ENCODE measurements at regions not wholly inside any gene's neighbourhood (a gene's known extent, or its start where the extent isn't known, plus 50 kb on each side); places are given as distances from the start of the nearest gene placed in this dataset.

DNA sequence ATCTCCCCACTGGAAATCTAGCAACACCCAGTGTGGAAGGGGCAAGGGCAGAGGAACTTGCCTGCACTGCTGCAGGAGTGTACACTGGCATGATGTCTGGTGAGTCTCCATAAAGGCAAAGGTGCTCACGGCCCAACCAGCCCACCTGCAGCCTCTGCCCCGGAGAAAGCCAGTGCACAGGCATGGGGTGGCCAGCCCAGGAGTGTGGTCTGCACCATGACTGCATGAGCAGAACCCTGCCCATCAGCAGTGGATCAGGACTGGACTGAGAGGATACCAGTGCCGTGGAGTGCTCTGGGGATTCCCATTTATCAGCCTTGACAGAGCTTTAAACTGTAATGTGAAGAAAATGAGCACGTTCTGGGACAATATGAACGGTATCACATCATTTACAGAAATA lies 342.6 kb upstream of the HS6ST1 start:
- H3K4me3 ChIP-seq (replicated peaks; ENCODE audit: insufficient read depth, low read length), result no peak overlapping the region
- H3K27me3 ChIP-seq (ENCODE audit: insufficient read depth, poor library complexity, severe bottlenecking), result no peaks in the 10 kb centered on the region
- no peak overlapping the region for H3K27ac ChIP-seq (replicated peaks)
- TF ChIP-seq, protein P1, sequence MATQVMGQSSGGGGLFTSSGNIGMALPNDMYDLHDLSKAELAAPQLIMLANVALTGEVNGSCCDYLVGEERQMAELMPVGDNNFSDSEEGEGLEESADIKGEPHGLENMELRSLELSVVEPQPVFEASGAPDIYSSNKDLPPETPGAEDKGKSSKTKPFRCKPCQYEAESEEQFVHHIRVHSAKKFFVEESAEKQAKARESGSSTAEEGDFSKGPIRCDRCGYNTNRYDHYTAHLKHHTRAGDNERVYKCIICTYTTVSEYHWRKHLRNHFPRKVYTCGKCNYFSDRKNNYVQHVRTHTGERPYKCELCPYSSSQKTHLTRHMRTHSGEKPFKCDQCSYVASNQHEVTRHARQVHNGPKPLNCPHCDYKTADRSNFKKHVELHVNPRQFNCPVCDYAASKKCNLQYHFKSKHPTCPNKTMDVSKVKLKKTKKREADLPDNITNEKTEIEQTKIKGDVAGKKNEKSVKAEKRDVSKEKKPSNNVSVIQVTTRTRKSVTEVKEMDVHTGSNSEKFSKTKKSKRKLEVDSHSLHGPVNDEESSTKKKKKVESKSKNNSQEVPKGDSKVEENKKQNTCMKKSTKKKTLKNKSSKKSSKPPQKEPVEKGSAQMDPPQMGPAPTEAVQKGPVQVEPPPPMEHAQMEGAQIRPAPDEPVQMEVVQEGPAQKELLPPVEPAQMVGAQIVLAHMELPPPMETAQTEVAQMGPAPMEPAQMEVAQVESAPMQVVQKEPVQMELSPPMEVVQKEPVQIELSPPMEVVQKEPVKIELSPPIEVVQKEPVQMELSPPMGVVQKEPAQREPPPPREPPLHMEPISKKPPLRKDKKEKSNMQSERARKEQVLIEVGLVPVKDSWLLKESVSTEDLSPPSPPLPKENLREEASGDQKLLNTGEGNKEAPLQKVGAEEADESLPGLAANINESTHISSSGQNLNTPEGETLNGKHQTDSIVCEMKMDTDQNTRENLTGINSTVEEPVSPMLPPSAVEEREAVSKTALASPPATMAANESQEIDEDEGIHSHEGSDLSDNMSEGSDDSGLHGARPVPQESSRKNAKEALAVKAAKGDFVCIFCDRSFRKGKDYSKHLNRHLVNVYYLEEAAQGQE (IDR thresholded peaks at IDR 0.05; ENCODE audit: insufficient replicate concordance, low read depth), result no peak
- TF ChIP-seq GABPA (IDR thresholded peaks at IDR 0.05; ENCODE audit: low read depth), result no peak
- no peak for TF ChIP-seq POLR2AphosphoS5 (IDR thresholded peaks at IDR 0.05; ENCODE audit: low read depth)
- TF ChIP-seq, protein P2, sequence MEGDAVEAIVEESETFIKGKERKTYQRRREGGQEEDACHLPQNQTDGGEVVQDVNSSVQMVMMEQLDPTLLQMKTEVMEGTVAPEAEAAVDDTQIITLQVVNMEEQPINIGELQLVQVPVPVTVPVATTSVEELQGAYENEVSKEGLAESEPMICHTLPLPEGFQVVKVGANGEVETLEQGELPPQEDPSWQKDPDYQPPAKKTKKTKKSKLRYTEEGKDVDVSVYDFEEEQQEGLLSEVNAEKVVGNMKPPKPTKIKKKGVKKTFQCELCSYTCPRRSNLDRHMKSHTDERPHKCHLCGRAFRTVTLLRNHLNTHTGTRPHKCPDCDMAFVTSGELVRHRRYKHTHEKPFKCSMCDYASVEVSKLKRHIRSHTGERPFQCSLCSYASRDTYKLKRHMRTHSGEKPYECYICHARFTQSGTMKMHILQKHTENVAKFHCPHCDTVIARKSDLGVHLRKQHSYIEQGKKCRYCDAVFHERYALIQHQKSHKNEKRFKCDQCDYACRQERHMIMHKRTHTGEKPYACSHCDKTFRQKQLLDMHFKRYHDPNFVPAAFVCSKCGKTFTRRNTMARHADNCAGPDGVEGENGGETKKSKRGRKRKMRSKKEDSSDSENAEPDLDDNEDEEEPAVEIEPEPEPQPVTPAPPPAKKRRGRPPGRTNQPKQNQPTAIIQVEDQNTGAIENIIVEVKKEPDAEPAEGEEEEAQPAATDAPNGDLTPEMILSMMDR (IDR thresholded peaks at IDR 0.05; ENCODE audit: insufficient read depth, low read length), result no peak
- TF ChIP-seq SPI1 (IDR thresholded peaks at IDR 0.05; ENCODE audit: borderline replicate concordance, low read depth), result no peak
- DNase-seq (ENCODE audit: low read depth in 1 of 2, low spot score in 1 of 2), result no peak

DNA sequence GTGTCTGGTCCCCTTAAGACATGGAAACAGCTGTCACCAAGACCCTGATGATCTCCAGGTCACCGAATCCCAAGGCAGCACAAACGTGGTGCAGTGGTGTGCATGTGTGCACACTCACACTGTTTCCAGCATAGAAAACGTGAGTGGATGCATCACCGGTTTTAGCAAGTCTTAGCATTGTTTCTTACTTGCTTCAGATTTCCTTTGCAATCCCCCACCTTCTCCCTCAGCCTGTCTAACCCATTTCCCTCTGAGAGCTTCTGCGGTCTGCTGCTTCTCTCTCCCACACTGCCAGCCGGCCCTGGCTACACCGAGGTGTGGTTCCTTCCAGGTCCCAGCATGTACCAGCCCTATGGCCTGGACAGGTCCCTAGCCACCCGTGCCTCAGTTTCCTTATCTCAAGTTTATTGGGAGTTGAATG lies 343.4 kb upstream of the HS6ST1 start:
- no peak overlapping the region for H3K27ac ChIP-seq (replicated peaks)
- H3K4me3 ChIP-seq (replicated peaks; ENCODE audit: insufficient read depth, low read length), result no peak overlapping the region
- TF ChIP-seq POLR2AphosphoS5 (IDR thresholded peaks at IDR 0.05; ENCODE audit: low read depth), result no peak
- TF ChIP-seq, protein P1 (IDR thresholded peaks at IDR 0.05; ENCODE audit: insufficient replicate concordance, low read depth), result no peak
- TF ChIP-seq SPI1 (IDR thresholded peaks at IDR 0.05; ENCODE audit: borderline replicate concordance, low read depth), result peak; percentile 13; the same call in 1 of the 2 replicates
- TF ChIP-seq GABPA (IDR thresholded peaks at IDR 0.05; ENCODE audit: low read depth), result no peak
- TF ChIP-seq, protein P2 (IDR thresholded peaks at IDR 0.05; ENCODE audit: insufficient read depth, low read length), result no peak
- H3K27me3 ChIP-seq (ENCODE audit: insufficient read depth, poor library complexity, severe bottlenecking), result no peaks in the 10 kb centered on the region
- DNase-seq (ENCODE audit: low read depth in 1 of 2, low spot score in 1 of 2), result peak in 1 of 2 experiments; percentile 75

DNA sequence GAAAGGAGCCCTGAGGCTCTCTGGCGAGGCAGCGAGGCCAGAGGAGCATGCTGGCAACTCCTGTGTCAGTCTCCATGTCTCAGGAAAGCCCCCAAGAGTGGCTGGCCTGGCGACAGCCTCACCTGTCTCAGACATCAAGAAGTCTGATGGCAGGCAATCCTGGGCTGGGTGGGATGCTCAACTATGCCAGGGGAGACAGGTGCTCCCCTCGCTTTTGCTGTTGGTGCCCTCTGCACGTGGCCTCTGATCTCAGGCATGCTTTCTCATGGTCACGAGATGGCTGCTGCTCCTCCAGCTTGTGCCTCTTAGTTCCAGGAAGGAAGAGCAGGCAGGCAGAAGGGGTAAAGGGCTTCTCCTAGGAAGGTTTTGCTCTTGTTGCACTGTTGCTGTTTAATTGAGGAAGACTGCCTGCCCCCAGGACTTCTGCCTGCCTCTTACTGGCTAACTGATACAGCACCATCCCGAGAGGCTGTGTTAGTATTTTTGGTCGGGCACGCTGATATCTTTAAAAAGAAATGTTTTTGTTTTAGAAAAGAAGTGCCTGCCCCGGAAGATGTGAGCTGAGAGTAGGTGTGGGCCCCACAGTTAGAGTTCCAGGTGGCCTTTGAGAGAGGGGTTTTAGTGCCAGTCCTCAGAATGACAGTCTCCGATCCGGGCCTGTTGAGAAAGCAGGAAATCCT lies 344.8 kb upstream of the HS6ST1 start:
- Histone ChIP-seq H3K4me3 (replicated peaks; ENCODE audit: insufficient read depth, low read length) (no peak overlapping the region), H3K27ac (replicated peaks) (no peak overlapping the region), H3K27me3 (ENCODE audit: insufficient read depth, poor library complexity, severe bottlenecking) (no peaks in the 10 kb centered on the region)
- no peak for DNase-seq (ENCODE audit: low read depth in 1 of 2, low spot score in 1 of 2)
- TF ChIP-seq, protein P1 (IDR thresholded peaks at IDR 0.05; ENCODE audit: insufficient replicate concordance, low read depth), result no peak
- TF ChIP-seq, protein P2 (IDR thresholded peaks at IDR 0.05; ENCODE audit: insufficient read depth, low read length), result no peak
- no peak for TF ChIP-seq GABPA (IDR thresholded peaks at IDR 0.05; ENCODE audit: low read depth)
- TF ChIP-seq SPI1 (IDR thresholded peaks at IDR 0.05; ENCODE audit: borderline replicate concordance, low read depth), result no peak
- no peak for TF ChIP-seq POLR2AphosphoS5 (IDR thresholded peaks at IDR 0.05; ENCODE audit: low read depth)

Measured in HL-60 (cell line).